ENCODE measurements at regions not wholly inside any gene's neighbourhood (a gene's known extent, or its start where the extent isn't known, plus 50 kb on each side); places are given as distances from the start of the nearest gene placed in this dataset.

GRCh38 chr5:176152191-176152929, 85.9 kb upstream of the SIMC1 start:
- POLR2A ChIA-PET (ENCODE audit: unreplicated experiment): no interaction called here

GRCh38 chr5:176152930-176153311, 85.3 kb upstream of the SIMC1 start:
- ATAC-seq (no peak), DNase-seq (no peak)
- Histone ChIP-seq H2AFZ (ENCODE audit: low read length) (no peak overlapping the region), H3K36me3 (ENCODE audit: low read depth, low read length) (no peaks in the 10 kb centered on the region), H3K4me1 (ENCODE audit: insufficient read depth, low read length) (peaks cover 26% of the 10 kb centered on the region), H3K4me2 (ENCODE audit: low read length) (no peak overlapping the region), H4K20me1 (ENCODE audit: low read length) (no peaks in the 10 kb centered on the region), H3K9ac (ENCODE audit: low read length) (no peak overlapping the region), H3K27me3 (ENCODE audit: low read length) (no peaks in the 10 kb centered on the region), H3F3A (ENCODE audit: low read length, unreplicated experiment) (no peaks in the 10 kb centered on the region), H3K4me3 (ENCODE audit: low read length) (no peak overlapping the region), H3K79me2 (ENCODE audit: low read length) (no peaks in the 10 kb centered on the region), H3K9me3 (ENCODE audit: low read length) (no peaks in the 10 kb centered on the region), H3K27ac (ENCODE audit: low read length) (no peak overlapping the region), H3K9me2 (replicated peaks; ENCODE audit: low read length) (no peaks in the 10 kb centered on the region)
- no peak for TF ChIP-seq EZH2 (IDR thresholded peaks at IDR 0.05; ENCODE audit: low read length, unreplicated experiment)
- no peak for TF ChIP-seq EZH2phosphoT487 (IDR thresholded peaks at IDR 0.05; ENCODE audit: borderline replicate concordance, low read length)
- TF ChIP-seq CTCF (conservative IDR thresholded peaks at IDR 0.05; ENCODE audit: low read depth, low read length): no peak
- CTCF ChIA-PET: no interaction called here
- intact Hi-C loops (cut with micrococcal nuclease): no loop called here
- no TSS peak for BruUV-seq (replicated peaks)
- POLR2A ChIA-PET (ENCODE audit: unreplicated experiment): no interaction called here

More at GRCh38 chr5:176152191-176152929, 85.9 kb upstream of the SIMC1 start:
- TF ChIP-seq EZH2phosphoT487 (IDR thresholded peaks at IDR 0.05; ENCODE audit: borderline replicate concordance, low read length) (no peak), EZH2 (IDR thresholded peaks at IDR 0.05; ENCODE audit: low read length, unreplicated experiment) (no peak), CTCF (conservative IDR thresholded peaks at IDR 0.05; ENCODE audit: low read depth, low read length) (no peak)
- H3K4me3 ChIP-seq (ENCODE audit: low read length): no peak overlapping the region
- H3K9me2 ChIP-seq (replicated peaks; ENCODE audit: low read length): no peaks in the 10 kb centered on the region
- no peak overlapping the region for H3K9ac ChIP-seq (ENCODE audit: low read length)
- DNase-seq (no peak), ATAC-seq (no peak)
- H3K9me3 ChIP-seq (ENCODE audit: low read length): no peaks in the 10 kb centered on the region
- H3K27ac ChIP-seq (ENCODE audit: low read length): no peak overlapping the region
- BruUV-seq (replicated peaks): no TSS peak
- H2AFZ ChIP-seq (ENCODE audit: low read length): no peak overlapping the region
- H3K4me1 ChIP-seq (ENCODE audit: insufficient read depth, low read length): peaks cover 20% of the 10 kb centered on the region
- no peaks in the 10 kb centered on the region for H3K36me3 ChIP-seq (ENCODE audit: low read depth, low read length)
- no peaks in the 10 kb centered on the region for H3K27me3 ChIP-seq (ENCODE audit: low read length)
- CTCF ChIA-PET: no interaction called here
- H4K20me1 ChIP-seq (ENCODE audit: low read length): no peaks in the 10 kb centered on the region
- H3K79me2 ChIP-seq (ENCODE audit: low read length): no peaks in the 10 kb centered on the region
- intact Hi-C loops (cut with micrococcal nuclease): no loop called here
- no peaks in the 10 kb centered on the region for H3F3A ChIP-seq (ENCODE audit: low read length, unreplicated experiment)
- H3K4me2 ChIP-seq (ENCODE audit: low read length): no peak overlapping the region

GRCh38 chr5:176153741-176154140, 84.5 kb upstream of the SIMC1 start:
- Histone ChIP-seq H2AFZ (ENCODE audit: low read length) (no peak overlapping the region), H3F3A (ENCODE audit: low read length, unreplicated experiment) (no peaks in the 10 kb centered on the region), H4K20me1 (ENCODE audit: low read length) (no peaks in the 10 kb centered on the region), H3K4me1 (ENCODE audit: insufficient read depth, low read length) (peaks cover 30% of the 10 kb centered on the region), H3K4me3 (ENCODE audit: low read length) (no peak overlapping the region), H3K79me2 (ENCODE audit: low read length) (no peaks in the 10 kb centered on the region), H3K36me3 (ENCODE audit: low read depth, low read length) (no peaks in the 10 kb centered on the region), H3K4me2 (ENCODE audit: low read length) (no peak overlapping the region), H3K27me3 (ENCODE audit: low read length) (no peaks in the 10 kb centered on the region), H3K9ac (ENCODE audit: low read length) (no peak overlapping the region), H3K9me2 (replicated peaks; ENCODE audit: low read length) (no peaks in the 10 kb centered on the region), H3K27ac (ENCODE audit: low read length) (no peak overlapping the region), H3K9me3 (ENCODE audit: low read length) (no peaks in the 10 kb centered on the region)
- DNase-seq: no peak
- ATAC-seq: no peak
- intact Hi-C loops (cut with micrococcal nuclease): no loop called here
- POLR2A ChIA-PET (ENCODE audit: unreplicated experiment): no interaction called here
- no TSS peak for BruUV-seq (replicated peaks)
- CTCF ChIA-PET: no interaction called here
- TF ChIP-seq EZH2phosphoT487 (IDR thresholded peaks at IDR 0.05; ENCODE audit: borderline replicate concordance, low read length): no peak
- TF ChIP-seq EZH2 (IDR thresholded peaks at IDR 0.05; ENCODE audit: low read length, unreplicated experiment): no peak
- no peak for TF ChIP-seq CTCF (conservative IDR thresholded peaks at IDR 0.05; ENCODE audit: low read depth, low read length)

Data from PC-3 (cell line).